Suprapubic skin (tissue), 4 donors: ENCODE measurements at regions not wholly inside any gene's neighbourhood (a gene's known extent, or its start where the extent isn't known, plus 50 kb on each side); places are given as distances from the start of the nearest gene placed in this dataset.

Experiments
- DNase-seq, 2 donors: peaks; one replicate each; pipeline ENCODE4 v3.0.0-alpha.2; 2019; ENCODE audit warnings: low spot score in 2 of 2
- H3K27ac ChIP-seq: fragments of 200-600 bp; sonication (generic); one replicate; pipeline ENCODE4 v1.5.1; 2019
- H3K27me3 ChIP-seq: fragments of 200-600 bp; sonication (generic); one replicate; pipeline ENCODE4 v1.5.1; 2019
- H3K36me3 ChIP-seq: fragments of 200-600 bp; sonication (generic); one replicate; pipeline ENCODE4 v1.5.1; 2019
- H3K4me1 ChIP-seq: fragments of 200-600 bp; sonication (generic); one replicate; pipeline ENCODE4 v1.5.1; 2019
- H3K4me3 ChIP-seq: fragments of 200-600 bp; sonication (generic); one replicate; pipeline ENCODE4 v1.5.1; 2019; ENCODE audit warnings: mild to moderate bottlenecking
- H3K9me3 ChIP-seq: fragments of 200-600 bp; sonication (generic); one replicate; pipeline ENCODE4 v1.5.1; 2019
- CTCF ChIP-seq, 2 donors: fragments of 200-600 bp in 1 of 2; fragments of 450-650 bp in 1 of 2; sonication (generic) in 1 of 2; IDR thresholded peaks; one replicate each; pipeline ENCODE4 v1.5.1; 2016 to 2019; ENCODE audit warnings: antibody characterized with exemption in 2 of 2, mild to moderate bottlenecking in 1 of 2, moderate library complexity in 1 of 2
- EP300 ChIP-seq: sonication (generic); formaldehyde crosslinking; IDR thresholded peaks from one replicate; pipeline ENCODE4 v1.6.1; 2017; ENCODE audit warnings: antibody characterized with exemption
- POLR2A ChIP-seq, 2 donors: fragments of 450-650 bp; IDR thresholded peaks; one replicate each; pipeline ENCODE4 v1.6.1; 2017; ENCODE audit warnings: antibody characterized with exemption in 2 of 2, mild to moderate bottlenecking in 2 of 2, moderate library complexity in 2 of 2
- POLR2AphosphoS5 ChIP-seq, 3 donors: sonication (generic); formaldehyde crosslinking; IDR thresholded peaks; one replicate each; pipeline ENCODE4 v1.6.1; 2017; ENCODE audit warnings: antibody characterized with exemption in 3 of 3
- WGBS: methylation state at CpG from one replicate; pipeline ENCODE4 v1.1.5; 2018; 5-methylcytosine and 5-hydroxymethylcytosine counted together

GRCh38 chr9:80242022-80242421 is 670.3 kb downstream of the TLE4 start:
- Histone ChIP-seq H3K4me1 (no peaks in the 10 kb centered on the region), H3K27me3 (no peaks in the 10 kb centered on the region), H3K4me3 (no peak overlapping the region), H3K27ac (no peak overlapping the region), H3K9me3 (peaks cover 4% of the 10 kb centered on the region), H3K36me3 (no peaks in the 10 kb centered on the region)
- WGBS = 56% methylated on average over 2 of the region's 2 CpGs
- no peak for DNase-seq
- TF ChIP-seq POLR2A (IDR thresholded peaks at IDR 0.05) (no peak), EP300 (no peak), CTCF (IDR thresholded peaks at IDR 0.05) (no peak), POLR2AphosphoS5 (IDR thresholded peaks at IDR 0.05) (no peak)

DNA sequence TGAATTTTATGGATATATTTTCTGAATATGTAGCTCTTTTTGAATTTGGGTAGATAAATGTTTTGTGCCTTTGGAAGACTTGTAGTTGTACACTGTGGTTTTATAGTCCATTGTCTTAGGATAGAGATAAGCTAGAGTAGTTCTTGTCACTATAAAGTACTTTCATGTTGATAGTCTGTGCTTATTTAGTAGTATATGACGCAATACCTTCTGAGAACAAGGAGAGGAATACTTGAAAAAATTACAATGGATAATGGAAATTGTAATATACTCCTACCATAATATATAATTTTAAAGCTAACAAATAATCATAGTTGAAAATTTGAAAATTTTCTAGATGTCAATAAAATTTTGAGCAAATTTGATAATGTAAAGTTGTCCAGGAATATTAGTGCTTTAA is 664.0 kb downstream of the TLE4 start:
- Histone ChIP-seq H3K36me3 (no peaks in the 10 kb centered on the region), H3K27ac (no peak overlapping the region), H3K4me3 (no peak overlapping the region), H3K27me3 (no peaks in the 10 kb centered on the region), H3K9me3 (no peaks in the 10 kb centered on the region), H3K4me1 (no peaks in the 10 kb centered on the region)
- no peak for DNase-seq
- TF ChIP-seq POLR2AphosphoS5 (IDR thresholded peaks at IDR 0.05) (no peak), CTCF (IDR thresholded peaks at IDR 0.05) (no peak), EP300 (no peak), POLR2A (IDR thresholded peaks at IDR 0.05) (no peak)
- WGBS = 96% methylated on average over 1 of the region's 1 CpG

GRCh38 chr9:80233906-80234305 is 662.1 kb downstream of the TLE4 start:
- 68% methylated on average over 2 of the region's 2 CpGs for WGBS
- no peaks in the 10 kb centered on the region for H3K27me3 ChIP-seq
- no peak overlapping the region for H3K27ac ChIP-seq
- no peaks in the 10 kb centered on the region for H3K9me3 ChIP-seq
- no peaks in the 10 kb centered on the region for H3K4me1 ChIP-seq
- H3K36me3 ChIP-seq = no peaks in the 10 kb centered on the region
- no peak for TF ChIP-seq POLR2AphosphoS5 (IDR thresholded peaks at IDR 0.05)
- no peak for TF ChIP-seq POLR2A (IDR thresholded peaks at IDR 0.05)
- TF ChIP-seq CTCF (IDR thresholded peaks at IDR 0.05) = no peak
- TF ChIP-seq EP300 = no peak
- no peak for DNase-seq
- no peak overlapping the region for H3K4me3 ChIP-seq

- TF ChIP-seq POLR2A (IDR thresholded peaks at IDR 0.05) (no peak), CTCF (IDR thresholded peaks at IDR 0.05) (no peak), POLR2AphosphoS5 (IDR thresholded peaks at IDR 0.05) (no peak), EP300 (no peak)
- H3K9me3 ChIP-seq = no peaks in the 10 kb centered on the region
- WGBS = 80% methylated on average over 1 of the region's 1 CpG
These were observed 661.5 kb downstream of the TLE4 start for GRCh38 chr9:80233102-80233843.

GRCh38 chr9:80231318-80232236 is 659.8 kb downstream of the TLE4 start:
- H3K4me1 ChIP-seq = no peaks in the 10 kb centered on the region
- no peak overlapping the region for H3K27ac ChIP-seq
- H3K4me3 ChIP-seq = no peak overlapping the region
- H3K36me3 ChIP-seq = no peaks in the 10 kb centered on the region
- no peak for DNase-seq
- TF ChIP-seq POLR2A (IDR thresholded peaks at IDR 0.05) = no peak
- TF ChIP-seq POLR2AphosphoS5 (IDR thresholded peaks at IDR 0.05) = no peak
- no peak for TF ChIP-seq EP300
- no peak for TF ChIP-seq CTCF (IDR thresholded peaks at IDR 0.05)
- H3K9me3 ChIP-seq = no peaks in the 10 kb centered on the region
- 66% methylated on average over 6 of the region's 7 CpGs for whole genome bisulfite sequencing
- no peaks in the 10 kb centered on the region for H3K27me3 ChIP-seq

More at GRCh38 chr9:80233102-80233843, 661.5 kb downstream of the TLE4 start:
- H3K27me3 ChIP-seq = no peaks in the 10 kb centered on the region
- no peak for DNase-seq
- H3K4me1 ChIP-seq = no peaks in the 10 kb centered on the region
- no peak overlapping the region for H3K4me3 ChIP-seq
- H3K36me3 ChIP-seq = no peaks in the 10 kb centered on the region
- no peak overlapping the region for H3K27ac ChIP-seq
